ENCODE measurements at regions not wholly inside any gene's neighbourhood (a gene's known extent, or its start where the extent isn't known, plus 50 kb on each side); places are given as distances from the start of the nearest gene placed in this dataset.

DNA sequence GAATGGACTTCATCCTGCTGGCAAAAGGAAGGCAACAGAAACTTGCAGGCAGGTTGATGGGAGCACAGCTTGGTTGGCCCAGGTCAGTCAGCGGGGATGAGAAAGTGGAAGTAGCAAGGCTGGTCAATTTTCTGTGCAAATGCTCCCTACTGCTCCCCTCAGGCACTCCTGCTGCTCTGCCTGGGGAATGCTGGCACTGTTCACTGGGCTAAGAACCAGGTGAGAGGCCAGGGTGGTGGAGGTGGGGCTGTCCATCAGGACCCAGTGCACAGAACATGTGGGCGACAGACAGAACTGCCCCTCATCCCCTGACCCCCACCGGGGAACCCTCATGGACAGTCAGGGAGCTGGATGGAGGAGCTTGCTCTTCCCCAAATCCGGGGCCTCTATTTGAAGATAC lies 593.1 kb downstream of the IRX1 start:
- no peak for TF ChIP-seq GATA3 (IDR thresholded peaks at IDR 0.05; ENCODE audit: low read depth, low read length)
- TF ChIP-seq GATA2 (IDR thresholded peaks at IDR 0.05; ENCODE audit: low read depth, low read length) = no peak

DNA sequence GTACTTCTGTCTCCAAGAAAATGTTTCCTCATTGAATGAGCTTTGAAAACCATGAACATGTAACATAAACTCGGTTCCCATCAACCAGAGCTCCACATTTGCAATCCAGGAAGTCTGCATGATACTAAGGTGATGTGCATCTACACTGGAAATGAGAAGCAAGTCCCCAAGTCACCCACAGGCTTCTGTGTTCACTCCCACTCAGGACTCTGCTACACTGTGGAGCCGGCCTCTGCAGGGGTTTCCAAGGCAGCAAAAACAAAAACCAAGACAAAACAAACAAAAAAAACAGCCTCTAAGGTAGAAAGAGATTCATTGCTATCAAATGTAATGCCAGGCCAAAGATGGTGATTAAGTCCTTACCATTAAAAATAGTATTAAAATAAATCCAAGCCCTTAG lies 593.7 kb downstream of the IRX1 start:
- TF ChIP-seq GATA3 (IDR thresholded peaks at IDR 0.05; ENCODE audit: low read depth, low read length) (no peak), GATA2 (IDR thresholded peaks at IDR 0.05; ENCODE audit: low read depth, low read length) (no peak)

DNA sequence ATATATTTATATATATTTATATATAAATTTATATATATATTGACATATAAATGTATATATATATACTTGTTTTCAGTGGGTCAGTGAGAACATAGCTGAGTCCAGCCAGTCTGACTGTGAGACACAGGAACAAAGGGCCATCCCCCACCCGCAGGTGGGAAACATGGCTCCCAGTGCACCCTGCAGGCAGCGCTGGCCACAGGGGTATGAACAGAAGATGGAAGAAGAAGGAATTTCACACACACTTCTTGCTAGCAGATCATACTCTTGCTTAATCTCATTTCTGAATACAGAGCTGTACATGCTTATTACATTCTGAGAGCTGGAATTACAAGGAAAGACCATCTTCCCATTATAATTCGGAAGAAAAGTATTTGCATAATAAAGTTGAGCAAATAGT lies 595.4 kb downstream of the IRX1 start:
- no peak for TF ChIP-seq GATA2 (IDR thresholded peaks at IDR 0.05; ENCODE audit: low read depth, low read length)
- no peak for TF ChIP-seq GATA3 (IDR thresholded peaks at IDR 0.05; ENCODE audit: low read depth, low read length)

DNA sequence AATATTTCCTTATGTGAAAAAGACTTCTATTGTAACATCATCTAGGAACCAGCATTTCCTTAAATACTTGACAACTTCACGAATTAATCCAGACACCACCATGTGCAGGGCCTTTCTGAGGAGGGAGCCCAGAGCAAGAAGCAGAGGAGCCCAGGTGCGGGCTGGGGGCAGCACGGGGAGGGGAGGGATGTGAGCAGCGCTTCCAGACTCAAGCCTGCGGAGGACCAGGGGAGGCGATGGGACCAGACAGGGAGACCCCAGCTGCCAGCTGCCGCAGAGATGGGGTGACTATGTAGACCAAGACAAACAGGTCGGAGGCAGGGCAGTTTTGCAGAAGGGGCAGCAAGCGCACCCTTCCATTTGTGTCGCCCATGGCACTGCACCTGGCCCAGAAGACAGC lies 596.1 kb downstream of the IRX1 start:
- TF ChIP-seq GATA2 (IDR thresholded peaks at IDR 0.05; ENCODE audit: low read depth, low read length) = no peak

DNA sequence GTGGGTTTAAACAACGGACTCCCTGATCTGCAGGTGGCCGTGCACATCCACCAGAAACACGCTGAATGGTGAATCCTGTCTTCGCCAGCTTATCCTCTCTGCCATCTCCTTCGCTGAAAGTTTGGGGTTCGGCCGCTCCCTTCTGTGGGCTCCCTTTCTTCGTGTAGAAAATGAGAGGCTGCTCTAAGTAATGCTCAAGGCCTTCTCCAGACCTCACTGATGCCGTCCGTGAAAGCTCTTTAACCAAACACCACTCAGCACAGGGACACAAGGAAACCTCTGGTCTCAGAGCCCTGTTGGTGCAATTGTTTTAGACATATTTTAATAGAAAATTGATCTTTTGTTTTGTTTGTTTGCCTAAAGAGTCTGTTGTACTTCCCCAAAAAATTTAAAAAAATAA lies 596.5 kb downstream of the IRX1 start:
- TF ChIP-seq GATA2 (IDR thresholded peaks at IDR 0.05; ENCODE audit: low read depth, low read length) = no peak
- no peak for TF ChIP-seq GATA3 (IDR thresholded peaks at IDR 0.05; ENCODE audit: low read depth, low read length)

DNA sequence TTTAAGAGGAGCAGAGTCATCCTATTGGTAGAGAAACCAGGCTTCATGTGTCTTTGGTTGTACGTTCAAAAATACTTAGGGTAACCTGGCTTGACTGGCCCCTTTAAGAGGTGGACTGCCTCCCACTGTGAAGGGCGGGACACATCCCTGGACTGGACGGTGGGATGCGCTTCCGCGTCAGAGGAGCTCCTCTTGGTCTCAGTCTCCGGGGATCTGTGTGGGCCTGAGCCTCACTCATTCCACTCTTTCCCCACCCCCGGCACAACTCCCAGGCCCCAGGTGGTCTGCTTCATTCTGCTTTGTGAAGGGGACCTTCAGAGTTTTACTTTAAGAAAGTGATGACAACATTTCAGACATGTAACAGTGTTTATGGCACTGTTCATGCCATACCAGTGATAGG lies 601.1 kb downstream of the IRX1 start:
- TF ChIP-seq GATA2 (IDR thresholded peaks at IDR 0.05; ENCODE audit: low read depth, low read length) (no peak), GATA3 (IDR thresholded peaks at IDR 0.05; ENCODE audit: low read depth, low read length) (no peak)

DNA sequence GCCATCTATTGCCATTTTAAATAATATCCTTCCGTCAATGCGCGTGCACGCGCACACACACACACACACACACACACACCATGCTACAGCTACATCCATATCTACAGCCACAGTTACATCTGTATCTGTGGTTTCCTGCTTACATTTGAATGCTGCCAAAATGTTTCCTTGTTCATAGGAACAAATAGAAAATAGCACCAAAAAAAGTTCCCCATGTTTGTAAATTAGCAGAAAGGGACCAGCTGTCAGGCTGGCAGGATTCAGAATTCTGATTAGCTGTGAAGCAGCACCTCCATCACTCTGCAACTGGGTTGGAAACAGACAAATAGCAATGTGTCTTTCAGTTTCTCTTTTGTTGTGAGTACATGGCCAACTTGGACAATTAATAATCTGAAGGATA lies 601.5 kb downstream of the IRX1 start:
- TF ChIP-seq GATA2 (IDR thresholded peaks at IDR 0.05; ENCODE audit: low read depth, low read length) (no peak), GATA3 (IDR thresholded peaks at IDR 0.05; ENCODE audit: low read depth, low read length) (no peak)

DNA sequence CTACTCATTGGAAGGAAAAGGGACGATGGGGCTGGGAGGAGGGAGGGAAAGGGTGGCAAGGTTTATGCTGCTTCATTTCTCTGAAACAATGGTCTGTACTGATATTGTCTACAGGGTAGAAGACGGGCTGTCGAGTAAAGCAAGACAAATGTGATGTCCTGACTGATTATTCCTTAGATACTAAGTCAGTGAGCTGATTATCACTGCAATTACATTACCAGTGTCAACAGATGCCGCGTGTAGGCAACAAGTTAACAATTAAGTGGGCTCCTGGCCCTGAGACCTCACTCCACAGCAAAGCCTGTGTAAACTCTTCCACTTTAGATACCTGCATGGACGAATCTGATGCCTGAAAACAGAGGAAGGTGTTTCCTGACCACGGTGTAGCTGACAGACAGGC lies 602.8 kb downstream of the IRX1 start:
- TF ChIP-seq GATA2 (IDR thresholded peaks at IDR 0.05; ENCODE audit: low read depth, low read length) = no peak
- TF ChIP-seq GATA3 (IDR thresholded peaks at IDR 0.05; ENCODE audit: low read depth, low read length) = no peak

DNA sequence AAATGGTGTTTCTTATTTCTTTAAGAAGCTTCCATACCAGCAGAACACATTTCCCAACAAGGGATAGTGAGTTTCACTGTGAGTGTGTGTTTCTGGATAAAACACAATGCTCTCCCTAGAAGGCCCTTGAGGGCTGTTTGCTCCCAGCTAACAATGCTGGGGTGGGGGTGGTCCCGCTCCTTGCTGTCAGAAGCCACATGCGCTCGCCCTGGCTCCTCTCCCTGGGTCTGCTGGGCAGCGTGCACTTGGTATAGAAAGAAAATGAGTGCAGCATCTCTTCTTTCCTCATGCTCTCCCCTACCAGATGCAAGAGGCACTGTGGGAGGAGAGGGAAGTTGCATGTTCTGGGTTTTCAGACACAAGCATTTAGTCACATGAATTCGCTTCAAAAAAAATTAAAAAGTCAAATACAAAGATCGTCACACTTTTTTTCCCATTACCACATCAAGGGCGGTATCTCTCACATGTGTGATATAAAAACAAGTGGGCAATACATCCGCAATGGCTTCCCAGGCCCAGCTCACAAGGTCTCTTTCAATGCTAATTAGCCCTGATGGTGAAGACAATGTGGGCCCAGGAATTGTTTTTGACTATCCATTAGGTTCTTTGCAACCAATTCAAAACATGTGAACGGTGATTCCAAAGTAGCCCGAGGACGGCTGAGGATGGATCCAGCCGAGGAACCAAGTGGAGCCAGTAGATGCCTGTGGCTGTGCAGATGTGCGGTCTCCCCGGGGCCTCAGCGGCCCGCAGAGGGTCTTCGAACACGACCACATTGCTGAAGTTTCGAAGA lies 603.6 kb downstream of the IRX1 start:
- no peak for TF ChIP-seq GATA3 (IDR thresholded peaks at IDR 0.05; ENCODE audit: low read depth, low read length)
- no peak for TF ChIP-seq GATA2 (IDR thresholded peaks at IDR 0.05; ENCODE audit: low read depth, low read length)

DNA sequence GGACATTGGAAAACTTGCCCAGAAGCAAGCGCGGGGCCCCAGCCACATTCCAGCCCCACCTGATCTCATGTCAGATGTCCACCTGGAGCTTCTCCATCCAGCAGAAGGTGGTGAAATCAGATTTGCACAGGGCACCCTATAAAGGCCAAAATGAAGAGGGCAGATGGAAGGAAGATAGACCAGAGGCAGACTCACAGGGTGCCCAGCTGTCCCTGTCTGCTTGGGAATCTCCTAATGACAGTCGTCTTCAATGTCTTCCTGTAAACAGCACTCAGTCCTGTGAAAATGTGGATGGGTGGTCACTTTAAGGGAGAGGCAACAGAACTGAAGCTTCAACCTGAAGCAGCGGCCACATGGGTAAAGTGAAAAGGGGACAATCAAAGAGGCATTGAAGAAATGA lies 607.5 kb downstream of the IRX1 start:
- TF ChIP-seq GATA3 (IDR thresholded peaks at IDR 0.05; ENCODE audit: low read depth, low read length) (no peak), GATA2 (IDR thresholded peaks at IDR 0.05; ENCODE audit: low read depth, low read length) (no peak)

DNA sequence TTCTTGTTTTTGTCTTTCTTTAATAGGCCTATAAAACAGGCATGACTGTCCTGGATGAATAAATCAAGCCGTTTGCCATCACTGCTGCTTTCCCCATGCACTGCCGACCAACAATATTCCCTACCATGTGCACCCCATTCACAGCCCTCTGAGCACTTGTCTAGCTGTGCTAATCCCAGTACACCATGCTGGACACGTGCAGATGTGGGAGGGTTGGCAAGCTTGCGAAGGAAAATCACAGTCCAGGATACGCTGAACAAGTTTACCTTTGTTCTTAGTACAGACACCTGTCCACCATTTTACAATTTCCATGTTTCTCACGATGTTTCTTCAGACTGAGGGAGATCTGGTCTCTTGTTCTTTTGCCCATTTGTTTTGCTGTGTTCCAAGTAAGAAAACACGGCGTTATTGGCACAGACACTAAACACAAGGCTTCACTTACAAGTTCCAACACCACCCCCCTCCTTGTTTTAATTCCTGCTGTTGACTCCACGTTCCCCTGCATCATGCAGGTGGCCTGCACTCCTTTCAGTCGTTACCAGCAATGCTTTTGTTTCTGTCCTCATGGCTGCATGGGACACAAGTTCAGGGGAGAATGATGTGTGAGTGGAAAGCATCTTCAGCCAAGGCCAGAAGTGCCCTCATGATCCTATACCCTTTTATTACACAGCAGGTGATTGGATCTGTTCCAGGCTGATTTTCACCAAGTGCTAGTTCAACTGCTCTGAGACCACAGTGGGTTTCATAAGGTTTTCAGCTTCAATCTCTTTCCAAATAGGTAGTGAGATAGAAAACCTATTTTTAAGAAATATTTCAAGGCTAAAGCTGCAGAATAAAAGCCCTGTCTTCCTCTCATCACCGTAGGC lies 608.9 kb downstream of the IRX1 start:
- TF ChIP-seq GATA3 (IDR thresholded peaks at IDR 0.05; ENCODE audit: low read depth, low read length) (no peak), GATA2 (IDR thresholded peaks at IDR 0.05; ENCODE audit: low read depth, low read length) (no peak)

DNA sequence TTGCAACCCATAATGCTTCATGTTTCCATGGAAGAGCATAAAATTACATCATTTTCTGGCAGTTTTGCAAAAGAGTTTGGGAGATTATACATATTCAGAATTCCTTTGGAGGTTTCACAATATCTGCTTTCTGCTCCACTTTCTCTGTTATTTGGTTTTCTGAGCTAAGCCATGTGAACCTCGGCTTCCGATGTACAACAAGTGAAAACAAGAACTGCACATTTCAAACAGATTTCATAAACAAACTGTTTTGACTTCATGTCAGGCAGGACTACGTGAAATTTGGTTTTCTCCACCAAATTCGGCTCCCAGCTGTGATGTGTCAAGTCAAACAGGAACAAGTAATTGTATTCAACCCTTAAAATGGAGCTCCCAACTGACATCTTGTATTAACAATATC lies 609.8 kb downstream of the IRX1 start:
- no peak for TF ChIP-seq GATA2 (IDR thresholded peaks at IDR 0.05; ENCODE audit: low read depth, low read length)

DNA sequence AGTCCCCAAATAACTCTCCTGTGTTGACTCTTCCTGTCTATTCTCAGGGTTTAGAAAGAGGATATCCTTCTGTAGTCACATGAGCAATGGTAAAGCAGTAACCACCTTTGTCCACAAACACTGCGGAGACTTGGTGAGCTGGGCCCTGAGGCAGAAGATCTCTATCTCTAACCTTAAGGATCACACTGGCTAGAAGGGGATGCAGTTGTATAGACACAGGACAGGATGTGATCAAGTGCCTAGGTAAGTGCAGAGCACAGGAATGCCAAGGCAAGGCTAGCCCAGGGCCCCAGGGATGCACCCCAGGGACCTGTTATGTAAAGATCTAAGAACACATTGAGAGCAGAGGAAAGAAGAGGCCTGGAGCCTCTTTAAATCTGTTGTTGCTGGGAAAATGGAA lies 610.5 kb downstream of the IRX1 start:
- no peak for TF ChIP-seq GATA2 (IDR thresholded peaks at IDR 0.05; ENCODE audit: low read depth, low read length)
- no peak for TF ChIP-seq GATA3 (IDR thresholded peaks at IDR 0.05; ENCODE audit: low read depth, low read length)

DNA sequence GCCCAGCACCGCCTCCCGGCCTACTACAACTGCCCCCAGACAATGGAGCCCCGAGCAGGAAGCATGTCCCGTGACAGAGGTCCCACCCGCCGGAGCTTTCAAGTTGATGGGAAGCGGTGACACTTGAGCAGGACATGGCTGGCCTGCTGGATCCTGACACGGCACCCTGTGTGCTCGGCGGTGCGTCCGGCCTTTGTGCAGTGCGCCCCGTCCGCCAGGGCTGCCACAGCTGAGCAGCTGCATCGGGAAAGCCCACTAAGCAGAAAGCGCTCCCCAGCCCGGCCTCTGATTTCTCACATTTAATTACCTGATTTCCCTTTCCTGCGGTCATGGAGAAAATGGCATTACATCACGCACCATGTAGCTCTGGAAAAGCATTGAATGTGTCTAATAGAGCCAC lies 611.9 kb downstream of the IRX1 start:
- TF ChIP-seq GATA2 (IDR thresholded peaks at IDR 0.05; ENCODE audit: low read depth, low read length) (no peak), GATA3 (IDR thresholded peaks at IDR 0.05; ENCODE audit: low read depth, low read length) (no peak)

DNA sequence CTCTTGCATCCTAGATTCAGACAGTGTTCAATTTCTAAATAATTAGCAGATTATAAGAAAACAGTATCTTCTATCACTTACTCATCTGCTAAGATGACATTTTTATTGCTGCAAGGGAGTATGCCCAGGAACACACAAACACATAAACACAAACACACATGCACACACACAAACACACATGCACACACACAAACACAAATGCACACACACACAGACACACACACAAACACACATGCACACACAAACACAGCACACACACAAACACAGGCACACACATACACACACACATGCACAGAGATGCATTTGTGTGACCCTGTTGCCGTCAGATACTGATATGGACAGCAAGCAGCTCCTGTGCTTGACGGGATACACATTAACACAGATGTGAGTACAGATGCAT lies 612.9 kb downstream of the IRX1 start:
- TF ChIP-seq GATA3 (IDR thresholded peaks at IDR 0.05; ENCODE audit: low read depth, low read length) = no peak
- TF ChIP-seq GATA2 (IDR thresholded peaks at IDR 0.05; ENCODE audit: low read depth, low read length) = no peak
